ENCODE measurements at regions not wholly inside any gene's neighbourhood (a gene's known extent, or its start where the extent isn't known, plus 50 kb on each side); places are given as distances from the start of the nearest gene placed in this dataset.

GRCh38 chr20:60586269-60587050 lies 628.2 kb downstream of the CDH26 start:
- no peak overlapping the region for H3K4me3 ChIP-seq (ENCODE audit: control insufficient read depth in 1 of 2, extremely low read depth in 1 of 2, low read length in 1 of 2)
- ATAC-seq (replicated peaks in 1 of 4): no peak
- POLR2A ChIA-PET: no interaction called here
- H3K27me3 Mint-ChIP-seq: peaks cover 6 to 9% of the 10 kb centered on the region in 2 donors
- no peaks in the 10 kb centered on the region for H3K4me1 ChIP-seq (ENCODE audit: control insufficient read depth in 1 of 2, extremely low read depth in 1 of 2, insufficient read depth in 2 of 2, low read length in 2 of 2)
- CTCF ChIA-PET: no interaction called here
- no peaks in the 10 kb centered on the region for H3K9me3 ChIP-seq
- no peak overlapping the region for H3K27ac ChIP-seq (ENCODE audit: low read length)
- H3K9me3 Mint-ChIP-seq: no peaks in the 10 kb centered on the region
- no peak overlapping the region for H3K27ac Mint-ChIP-seq
- H3K36me3 ChIP-seq (ENCODE audit: control insufficient read depth in 2 of 2, extremely low read depth in 1 of 2, insufficient read depth in 1 of 2, low read length in 1 of 2): no peaks in the 10 kb centered on the region
- no peaks in the 10 kb centered on the region for H3K36me3 Mint-ChIP-seq
- no peaks in the 10 kb centered on the region for H3K4me1 Mint-ChIP-seq
- DNase-seq: no peak
- 74% methylated on average over 7 of the region's 11 CpGs for WGBS (ENCODE audit: insufficient coverage)
- no peaks in the 10 kb centered on the region for H3K27me3 ChIP-seq (replicated peaks in 1 of 2; ENCODE audit: control insufficient read depth in 2 of 2, extremely low read depth in 1 of 2, insufficient read depth in 2 of 2, low read length in 1 of 2)
- no peak overlapping the region for H3K4me3 Mint-ChIP-seq

- Mint-ChIP-seq H3K4me3 (no peak overlapping the region), H3K27ac (no peak overlapping the region), H3K36me3 (no peaks in the 10 kb centered on the region), H3K27me3 (peaks cover 6 to 9% of the 10 kb centered on the region in 2 donors), H3K4me1 (no peaks in the 10 kb centered on the region), H3K9me3 (no peaks in the 10 kb centered on the region)
- no peak for DNase-seq
- WGBS (ENCODE audit: insufficient coverage): no CpG with 5 or more reads among the region's 4 CpGs
- Histone ChIP-seq H3K9me3 (no peaks in the 10 kb centered on the region), H3K4me3 (ENCODE audit: control insufficient read depth in 1 of 2, extremely low read depth in 1 of 2, low read length in 1 of 2) (no peak overlapping the region), H3K27ac (ENCODE audit: low read length) (no peak overlapping the region), H3K4me1 (ENCODE audit: control insufficient read depth in 1 of 2, extremely low read depth in 1 of 2, insufficient read depth in 2 of 2, low read length in 2 of 2) (no peaks in the 10 kb centered on the region), H3K27me3 (replicated peaks in 1 of 2; ENCODE audit: control insufficient read depth in 2 of 2, extremely low read depth in 1 of 2, insufficient read depth in 2 of 2, low read length in 1 of 2) (no peaks in the 10 kb centered on the region), H3K36me3 (ENCODE audit: control insufficient read depth in 2 of 2, extremely low read depth in 1 of 2, insufficient read depth in 1 of 2, low read length in 1 of 2) (no peaks in the 10 kb centered on the region)
- CTCF ChIA-PET: no interaction called here
- no peak for ATAC-seq (replicated peaks in 1 of 4)
- POLR2A ChIA-PET: no interaction called here
Measured at GRCh38 chr20:60587986-60588385, 629.8 kb downstream of the CDH26 start.

- WGBS (ENCODE audit: insufficient coverage): no CpG with 5 or more reads among the region's 3 CpGs
- H3K27ac ChIP-seq (ENCODE audit: low read length): no peak overlapping the region
- no peaks in the 10 kb centered on the region for H3K27me3 ChIP-seq (replicated peaks in 1 of 2; ENCODE audit: control insufficient read depth in 2 of 2, extremely low read depth in 1 of 2, insufficient read depth in 2 of 2, low read length in 1 of 2)
- ChIA-PET POLR2A (no interaction called here), CTCF (interaction anchor here in 1 of 2 donors (0.6 kb wide), 1 partner anchor 66 kb away, joined by 3 read pairs; no protein-coding TSS in a partner anchor)
- H3K36me3 ChIP-seq (ENCODE audit: control insufficient read depth in 2 of 2, extremely low read depth in 1 of 2, insufficient read depth in 1 of 2, low read length in 1 of 2): no peaks in the 10 kb centered on the region
- H3K4me1 Mint-ChIP-seq: no peaks in the 10 kb centered on the region
- H3K4me1 ChIP-seq (ENCODE audit: control insufficient read depth in 1 of 2, extremely low read depth in 1 of 2, insufficient read depth in 2 of 2, low read length in 2 of 2): no peaks in the 10 kb centered on the region
- ATAC-seq (replicated peaks in 1 of 4): no peak
- H3K36me3 Mint-ChIP-seq: no peaks in the 10 kb centered on the region
- H3K4me3 ChIP-seq (ENCODE audit: control insufficient read depth in 1 of 2, extremely low read depth in 1 of 2, low read length in 1 of 2): no peak overlapping the region
- H3K27ac Mint-ChIP-seq: no peak overlapping the region
- H3K9me3 Mint-ChIP-seq: no peaks in the 10 kb centered on the region
- H3K4me3 Mint-ChIP-seq: no peak overlapping the region
- no peaks in the 10 kb centered on the region for H3K9me3 ChIP-seq
- peaks cover 5 to 6% of the 10 kb centered on the region in 2 donors for H3K27me3 Mint-ChIP-seq
- DNase-seq: no peak
Measured at GRCh38 chr20:60589623-60590022, 631.4 kb downstream of the CDH26 start.

- no peak for DNase-seq
- Histone ChIP-seq H3K9me3 (no peaks in the 10 kb centered on the region), H3K4me3 (ENCODE audit: control insufficient read depth in 1 of 2, extremely low read depth in 1 of 2, low read length in 1 of 2) (no peak overlapping the region), H3K36me3 (ENCODE audit: control insufficient read depth in 2 of 2, extremely low read depth in 1 of 2, insufficient read depth in 1 of 2, low read length in 1 of 2) (no peaks in the 10 kb centered on the region), H3K27ac (ENCODE audit: low read length) (no peak overlapping the region), H3K4me1 (ENCODE audit: control insufficient read depth in 1 of 2, extremely low read depth in 1 of 2, insufficient read depth in 2 of 2, low read length in 2 of 2) (no peaks in the 10 kb centered on the region), H3K27me3 (replicated peaks in 1 of 2; ENCODE audit: control insufficient read depth in 2 of 2, extremely low read depth in 1 of 2, insufficient read depth in 2 of 2, low read length in 1 of 2) (no peaks in the 10 kb centered on the region)
- Mint-ChIP-seq H3K27me3 (peaks cover 5 to 6% of the 10 kb centered on the region in 2 donors), H3K27ac (no peak overlapping the region), H3K36me3 (no peaks in the 10 kb centered on the region), H3K4me3 (no peak overlapping the region), H3K4me1 (no peaks in the 10 kb centered on the region), H3K9me3 (no peaks in the 10 kb centered on the region)
- no peak for ATAC-seq (replicated peaks in 1 of 4)
- ChIA-PET CTCF (no interaction called here), POLR2A (no interaction called here)
- WGBS (ENCODE audit: insufficient coverage): 100% methylated on average over 2 of the region's 6 CpGs
Measured at GRCh38 chr20:60591172-60591799, 633.1 kb downstream of the CDH26 start.

- Mint-ChIP-seq H3K4me1 (no peaks in the 10 kb centered on the region), H3K27me3 (peaks cover 0 to 3% of the 10 kb centered on the region in 2 donors), H3K9me3 (peaks cover 0 to 5% (median 5%) of the 10 kb centered on the region in 3 donors), H3K27ac (no peak overlapping the region), H3K4me3 (no peak overlapping the region), H3K36me3 (no peaks in the 10 kb centered on the region)
- H3K9me3 ChIP-seq: no peaks in the 10 kb centered on the region
- H3K36me3 ChIP-seq (ENCODE audit: control insufficient read depth in 2 of 2, extremely low read depth in 1 of 2, insufficient read depth in 1 of 2, low read length in 1 of 2): no peaks in the 10 kb centered on the region
- ATAC-seq (replicated peaks in 1 of 4) (no peak), DNase-seq (no peak)
- ChIA-PET CTCF (no interaction called here), POLR2A (no interaction called here)
- H3K27ac ChIP-seq (ENCODE audit: low read length): no peak overlapping the region
- H3K4me3 ChIP-seq (ENCODE audit: control insufficient read depth in 1 of 2, extremely low read depth in 1 of 2, low read length in 1 of 2): no peak overlapping the region
- peaks cover 0 to 3% of the 10 kb centered on the region in 2 experiments for H3K27me3 ChIP-seq (replicated peaks in 1 of 2; ENCODE audit: control insufficient read depth in 2 of 2, extremely low read depth in 1 of 2, insufficient read depth in 2 of 2, low read length in 1 of 2)
- WGBS (ENCODE audit: insufficient coverage): 78% methylated on average over 11 of the region's 14 CpGs
- no peaks in the 10 kb centered on the region for H3K4me1 ChIP-seq (ENCODE audit: control insufficient read depth in 1 of 2, extremely low read depth in 1 of 2, insufficient read depth in 2 of 2, low read length in 2 of 2)
Measured at GRCh38 chr20:60598528-60598927, 640.3 kb downstream of the CDH26 start.

- no peak overlapping the region for H3K27ac ChIP-seq (ENCODE audit: low read length)
- H3K4me1 ChIP-seq (ENCODE audit: control insufficient read depth in 1 of 2, extremely low read depth in 1 of 2, insufficient read depth in 2 of 2, low read length in 2 of 2): no peaks in the 10 kb centered on the region
- Mint-ChIP-seq H3K27me3 (peaks cover 0 to 3% of the 10 kb centered on the region in 2 donors), H3K9me3 (peaks cover 0 to 5% (median 5%) of the 10 kb centered on the region in 3 donors), H3K27ac (no peak overlapping the region), H3K4me3 (no peak overlapping the region), H3K36me3 (no peaks in the 10 kb centered on the region), H3K4me1 (no peaks in the 10 kb centered on the region)
- DNase-seq (no peak), ATAC-seq (replicated peaks in 1 of 4) (no peak)
- no peaks in the 10 kb centered on the region for H3K36me3 ChIP-seq (ENCODE audit: control insufficient read depth in 2 of 2, extremely low read depth in 1 of 2, insufficient read depth in 1 of 2, low read length in 1 of 2)
- no peaks in the 10 kb centered on the region for H3K9me3 ChIP-seq
- H3K4me3 ChIP-seq (ENCODE audit: control insufficient read depth in 1 of 2, extremely low read depth in 1 of 2, low read length in 1 of 2): no peak overlapping the region
- WGBS (ENCODE audit: insufficient coverage): 93% methylated on average over 13 of the region's 16 CpGs
- ChIA-PET POLR2A (no interaction called here), CTCF (interaction anchor here in 1 of 2 donors (0.5 kb wide), 1 partner anchor 110 kb away, joined by 4 read pairs; no protein-coding TSS in a partner anchor)
- H3K27me3 ChIP-seq (replicated peaks in 1 of 2; ENCODE audit: control insufficient read depth in 2 of 2, extremely low read depth in 1 of 2, insufficient read depth in 2 of 2, low read length in 1 of 2): peaks cover 0 to 3% of the 10 kb centered on the region in 2 experiments
Measured at GRCh38 chr20:60599381-60599780, 641.2 kb downstream of the CDH26 start.

All from T-cell (primary cell).